HEK293 (cell line): ENCODE measurements at regions not wholly inside any gene's neighbourhood (a gene's known extent, or its start where the extent isn't known, plus 50 kb on each side); places are given as distances from the start of the nearest gene placed in this dataset.

ENCODE experiments used
- CTCF ChIA-PET: fragments of 350-600 bp; formaldehyde crosslinking; extraction: SDS; loops from one replicate; lab custom pipeline; 2021; ENCODE audit warnings: antibody characterized with exemption; lab: Yijun Ruan, JAX
- POLR2A ChIA-PET: fragments of 300-600 bp; formaldehyde crosslinking; extraction: SDS; loops from one replicate; lab custom pipeline; 2020; ENCODE audit warnings: antibody characterized with exemption, inconsistent platforms; lab: Yijun Ruan, JAX
- H3K27ac ChIP-seq: fragments of 200-500 bp; sonication (Bioruptor generic); 2 replicates; pipeline ENCODE4 v1.5.1; 2014; ENCODE audit warnings: low read depth, low read length, control low read depth, inconsistent platforms; ENCODE audit errors: extremely low read depth
- H3K36me3 ChIP-seq, 2 experiments: fragments of 200-500 bp in 1 of 2; sonication (Bioruptor generic) in 1 of 2; 1 replicate in 1 of 2; 2 replicates in 1 of 2; pipeline ENCODE4 v1.5.1; 2014 to 2017; ENCODE audit warnings: inconsistent platforms in 2 of 2, low read length in 2 of 2; ENCODE audit not compliant: control insufficient read depth in 2 of 2, insufficient read depth in 1 of 2
- H3K4me1 ChIP-seq: fragments of 200-500 bp; sonication (Bioruptor generic); 2 replicates; pipeline ENCODE4 v1.5.1; 2014; ENCODE audit warnings: mild to moderate bottlenecking, low read length, inconsistent platforms; ENCODE audit not compliant: control insufficient read depth, insufficient read depth
- H3K4me3 ChIP-seq: 2 replicates; pipeline ENCODE4 v1.5.1; 2011; ENCODE audit warnings: low read depth, mild to moderate bottlenecking, control low read depth, low read length, moderate library complexity
- H3K9me3 ChIP-seq: fragments of 200-500 bp; sonication (Bioruptor generic); 2 replicates; pipeline ENCODE4 v1.5.1; 2014; ENCODE audit warnings: low read depth, low read length, inconsistent platforms; ENCODE audit not compliant: control insufficient read depth, insufficient read depth
- KLF17 ChIP-seq: fragments of 450-650 bp; formaldehyde crosslinking; IDR thresholded peaks from 2 replicates; pipeline ENCODE4 v1.5.1; 2016; ENCODE audit warnings: missing biosample characterization, missing genetic modification characterization
- MEIS1 ChIP-seq: sonication (generic); formaldehyde crosslinking; IDR thresholded peaks from 2 replicates; pipeline ENCODE4 v1.8.1; 2022; ENCODE audit warnings: missing genetic modification reagents, mild to moderate bottlenecking, borderline replicate concordance
- PRDM10 ChIP-seq: fragments of 450-650 bp; formaldehyde crosslinking; IDR thresholded peaks from 2 replicates; pipeline ENCODE4 v1.5.1; 2016; ENCODE audit warnings: missing biosample characterization, missing genetic modification characterization
- REST ChIP-seq: fragments of 450-650 bp; formaldehyde crosslinking; IDR thresholded peaks from 2 replicates; pipeline ENCODE4 v1.5.1; 2016; ENCODE audit warnings: missing biosample characterization, missing genetic modification characterization
- SETDB1 ChIP-seq: IDR thresholded peaks from one replicate; pipeline ENCODE4 v1.6.1; 2017; ENCODE audit warnings: mild to moderate bottlenecking, low read length, moderate library complexity, mixed read lengths; ENCODE audit not compliant: insufficient read length
- ZBTB10 ChIP-seq: fragments of 450-650 bp; formaldehyde crosslinking; IDR thresholded peaks from 2 replicates; pipeline ENCODE4 v1.5.1; 2016; ENCODE audit warnings: missing biosample characterization, missing genetic modification characterization
- ZBTB20 ChIP-seq: fragments of 450-650 bp; formaldehyde crosslinking; IDR thresholded peaks from 2 replicates; pipeline ENCODE4 v1.5.1; 2016; ENCODE audit warnings: missing biosample characterization, missing genetic modification characterization
- ZBTB6 ChIP-seq: fragments of 450-650 bp; formaldehyde crosslinking; IDR thresholded peaks from 2 replicates; pipeline ENCODE4 v1.5.1; 2017; ENCODE audit warnings: missing biosample characterization, missing genetic modification characterization
- ZEB2 ChIP-seq: fragments of 450-650 bp; formaldehyde crosslinking; IDR thresholded peaks from 2 replicates; pipeline ENCODE4 v1.5.1; 2016; ENCODE audit warnings: missing biosample characterization, missing genetic modification characterization
- ZFP3 ChIP-seq: fragments of 450-650 bp; formaldehyde crosslinking; IDR thresholded peaks from 2 replicates; pipeline ENCODE4 v1.5.1; 2016; ENCODE audit warnings: low read depth, missing biosample characterization, missing genetic modification characterization
- ZNF223 ChIP-seq: fragments of 450-650 bp; formaldehyde crosslinking; IDR thresholded peaks from 2 replicates; pipeline ENCODE4 v1.5.1; 2016; ENCODE audit warnings: missing biosample characterization, missing genetic modification characterization
- ZNF391 ChIP-seq: fragments of 450-650 bp; formaldehyde crosslinking; IDR thresholded peaks from 2 replicates; pipeline ENCODE4 v1.5.1; 2016; ENCODE audit warnings: low read depth, missing biosample characterization, missing genetic modification characterization, borderline replicate concordance
- ZNF416 ChIP-seq: fragments of 450-650 bp; formaldehyde crosslinking; IDR thresholded peaks from 2 replicates; pipeline ENCODE4 v1.5.1; 2016; ENCODE audit warnings: missing biosample characterization, missing genetic modification characterization
- ZNF473 ChIP-seq: fragments of 450-650 bp; formaldehyde crosslinking; IDR thresholded peaks from 2 replicates; pipeline ENCODE4 v1.5.1; 2017; ENCODE audit warnings: missing biosample characterization, missing genetic modification characterization
- ZNF596 ChIP-seq: fragments of 450-650 bp; IDR thresholded peaks from 2 replicates; pipeline ENCODE4 v1.5.0; 2018; ENCODE audit warnings: missing biosample characterization, mild to moderate bottlenecking, missing genetic modification characterization, moderate library complexity
- ZNF610 ChIP-seq: fragments of 450-650 bp; formaldehyde crosslinking; IDR thresholded peaks from 2 replicates; pipeline ENCODE4 v1.5.1; 2016; ENCODE audit warnings: missing biosample characterization, missing genetic modification characterization, borderline replicate concordance
- ZNF776 ChIP-seq: fragments of 450-650 bp; formaldehyde crosslinking; IDR thresholded peaks from 2 replicates; pipeline ENCODE4 v1.5.0; 2017; ENCODE audit warnings: missing biosample characterization, missing genetic modification characterization, borderline replicate concordance
- ZNF837 ChIP-seq: fragments of 450-650 bp; formaldehyde crosslinking; IDR thresholded peaks from 2 replicates; pipeline ENCODE4 v1.5.1; 2016; ENCODE audit warnings: missing biosample characterization, missing genetic modification characterization
- ZSCAN18 ChIP-seq: fragments of 450-650 bp; formaldehyde crosslinking; IDR thresholded peaks from 2 replicates; pipeline ENCODE4 v1.5.1; 2016; ENCODE audit warnings: missing biosample characterization, missing genetic modification characterization
- TF ChIP-seq, protein P1 (sequence below): fragments of 450-650 bp; formaldehyde crosslinking; IDR thresholded peaks from 2 replicates; pipeline ENCODE4 v1.5.0; 2017; ENCODE audit warnings: missing biosample characterization, missing genetic modification characterization, borderline replicate concordance

DNA sequence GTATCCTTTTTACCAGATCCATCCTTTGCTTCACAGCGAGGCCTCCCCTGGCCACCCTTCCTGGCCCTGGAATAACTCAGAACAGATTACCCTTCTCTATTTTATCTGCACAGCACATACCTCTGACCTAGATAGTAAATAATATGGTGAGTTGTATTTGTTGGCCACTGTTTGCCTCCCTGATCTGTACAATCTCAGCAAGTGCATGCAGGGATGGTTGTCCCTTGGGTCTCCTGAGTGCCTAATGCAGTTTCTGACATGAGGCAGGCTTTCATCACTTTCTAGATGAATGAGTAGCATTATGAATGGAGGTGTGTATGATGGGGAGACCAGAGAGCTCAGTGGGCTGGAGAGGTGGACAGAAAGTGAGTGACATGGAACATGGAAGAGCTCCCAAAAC is 525.1 kb upstream of the IGFBP3 start (continued):
- TF ChIP-seq, protein P1, sequence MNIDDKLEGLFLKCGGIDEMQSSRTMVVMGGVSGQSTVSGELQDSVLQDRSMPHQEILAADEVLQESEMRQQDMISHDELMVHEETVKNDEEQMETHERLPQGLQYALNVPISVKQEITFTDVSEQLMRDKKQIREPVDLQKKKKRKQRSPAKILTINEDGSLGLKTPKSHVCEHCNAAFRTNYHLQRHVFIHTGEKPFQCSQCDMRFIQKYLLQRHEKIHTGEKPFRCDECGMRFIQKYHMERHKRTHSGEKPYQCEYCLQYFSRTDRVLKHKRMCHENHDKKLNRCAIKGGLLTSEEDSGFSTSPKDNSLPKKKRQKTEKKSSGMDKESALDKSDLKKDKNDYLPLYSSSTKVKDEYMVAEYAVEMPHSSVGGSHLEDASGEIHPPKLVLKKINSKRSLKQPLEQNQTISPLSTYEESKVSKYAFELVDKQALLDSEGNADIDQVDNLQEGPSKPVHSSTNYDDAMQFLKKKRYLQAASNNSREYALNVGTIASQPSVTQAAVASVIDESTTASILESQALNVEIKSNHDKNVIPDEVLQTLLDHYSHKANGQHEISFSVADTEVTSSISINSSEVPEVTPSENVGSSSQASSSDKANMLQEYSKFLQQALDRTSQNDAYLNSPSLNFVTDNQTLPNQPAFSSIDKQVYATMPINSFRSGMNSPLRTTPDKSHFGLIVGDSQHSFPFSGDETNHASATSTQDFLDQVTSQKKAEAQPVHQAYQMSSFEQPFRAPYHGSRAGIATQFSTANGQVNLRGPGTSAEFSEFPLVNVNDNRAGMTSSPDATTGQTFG (tag by site-specific recombination), result no peak
- TF ChIP-seq PRDM10 (tag by site-specific recombination), result no peak
- no peak for TF ChIP-seq ZSCAN18
- TF ChIP-seq ZNF837 (tag by site-specific recombination), result no peak
- TF ChIP-seq ZBTB6, result no peak
- no peak for TF ChIP-seq ZNF223 (tag by site-specific recombination)
- no peak for TF ChIP-seq ZNF473 (tag by site-specific recombination)
- TF ChIP-seq SETDB1, result no peak
- TF ChIP-seq, all 188 proteins: peak for 0

- POLR2A ChIA-PET, result no interaction called here
- Histone ChIP-seq H3K4me3 (no peak overlapping the region), H3K27ac (no peak overlapping the region), H3K4me1 (no peaks in the 10 kb centered on the region), H3K9me3 (no peaks in the 10 kb centered on the region), H3K36me3 (no peaks in the 10 kb centered on the region)
- CTCF ChIA-PET, result no interaction called here
- TF ChIP-seq ZNF596 (tag by site-specific recombination) (no peak), REST (tag by site-specific recombination) (no peak), ZNF391 (no peak), ZNF610 (no peak), ZFP3 (no peak), ZNF776 (tag by site-specific recombination) (no peak), MEIS1 (CRISPR knock-in tag) (no peak), KLF17 (tag by site-specific recombination) (no peak), ZEB2 (tag by site-specific recombination) (no peak), ZNF416 (tag by site-specific recombination) (no peak), ZBTB20 (tag by site-specific recombination) (no peak), ZBTB10 (no peak)
Observed at GRCh38 chr7:46444256-46444655, 523.2 kb upstream of the IGFBP3 start.
